ENCODE measurements at regions not wholly inside any gene's neighbourhood (a gene's known extent, or its start where the extent isn't known, plus 50 kb on each side); places are given as distances from the start of the nearest gene placed in this dataset.
"Not testable (repeated sequence)": the region's sequence is repeated elsewhere in the genome, so short reads cannot be mapped to it uniquely, and the experiment has no call there.

GRCh38 chr2:21773168-21773567 lies 649.4 kb downstream of the TDRD15 start:
- TF ChIP-seq CTCF (IDR thresholded peaks at IDR 0.05; ENCODE audit: insufficient read depth, low read length, poor library complexity, severe bottlenecking), result no peak
- no peak for DNase-seq (ENCODE audit: extremely low read depth, insufficient read length)

GRCh38 chr2:21774691-21775368 lies 651.1 kb downstream of the TDRD15 start:
- DNase-seq (ENCODE audit: extremely low read depth, insufficient read length), result no peak
- no peak for TF ChIP-seq CTCF (IDR thresholded peaks at IDR 0.05; ENCODE audit: insufficient read depth, low read length, poor library complexity, severe bottlenecking)
- Histone ChIP-seq H3K36me3 (ENCODE audit: control insufficient read depth, insufficient read depth, low read length) (no peaks in the 10 kb centered on the region), H3K27me3 (replicated peaks; ENCODE audit: control insufficient read depth, insufficient read depth, low read length) (no peaks in the 10 kb centered on the region), H3K4me3 (replicated peaks; ENCODE audit: low read depth, low read length) (no peak overlapping the region)

More at GRCh38 chr2:21773168-21773567, 649.4 kb downstream of the TDRD15 start:
- no peak overlapping the region for H3K4me3 ChIP-seq (replicated peaks; ENCODE audit: low read depth, low read length)
- no peaks in the 10 kb centered on the region for H3K27me3 ChIP-seq (replicated peaks; ENCODE audit: control insufficient read depth, insufficient read depth, low read length)
- H3K36me3 ChIP-seq (ENCODE audit: control insufficient read depth, insufficient read depth, low read length), result no peaks in the 10 kb centered on the region

GRCh38 chr2:21779786-21780185 lies 656.0 kb downstream of the TDRD15 start:
- no peaks in the 10 kb centered on the region for H3K36me3 ChIP-seq (ENCODE audit: control insufficient read depth, insufficient read depth, low read length)
- DNase-seq (ENCODE audit: extremely low read depth, insufficient read length), result no peak
- TF ChIP-seq CTCF (IDR thresholded peaks at IDR 0.05; ENCODE audit: insufficient read depth, low read length, poor library complexity, severe bottlenecking), result no peak
- H3K27me3 ChIP-seq (replicated peaks; ENCODE audit: control insufficient read depth, insufficient read depth, low read length), result no peaks in the 10 kb centered on the region
- no peak overlapping the region for H3K4me3 ChIP-seq (replicated peaks; ENCODE audit: low read depth, low read length)

- no peak for TF ChIP-seq CTCF (IDR thresholded peaks at IDR 0.05; ENCODE audit: insufficient read depth, low read length, poor library complexity, severe bottlenecking)
- H3K27me3 ChIP-seq (replicated peaks; ENCODE audit: control insufficient read depth, insufficient read depth, low read length), result no peaks in the 10 kb centered on the region
- no peak for DNase-seq (ENCODE audit: extremely low read depth, insufficient read length)
- H3K4me3 ChIP-seq (replicated peaks; ENCODE audit: low read depth, low read length), result no peak overlapping the region
- no peaks in the 10 kb centered on the region for H3K36me3 ChIP-seq (ENCODE audit: control insufficient read depth, insufficient read depth, low read length)
Measured at GRCh38 chr2:21781962-21782361, 658.2 kb downstream of the TDRD15 start.

GRCh38 chr2:21782866-21783265 lies 659.1 kb downstream of the TDRD15 start:
- TF ChIP-seq CTCF (IDR thresholded peaks at IDR 0.05; ENCODE audit: insufficient read depth, low read length, poor library complexity, severe bottlenecking), result no peak
- H3K4me3 ChIP-seq (replicated peaks; ENCODE audit: low read depth, low read length), result no peak overlapping the region
- no peaks in the 10 kb centered on the region for H3K27me3 ChIP-seq (replicated peaks; ENCODE audit: control insufficient read depth, insufficient read depth, low read length)
- no peaks in the 10 kb centered on the region for H3K36me3 ChIP-seq (ENCODE audit: control insufficient read depth, insufficient read depth, low read length)
- DNase-seq (ENCODE audit: extremely low read depth, insufficient read length), result no peak

GRCh38 chr2:21787941-21788340 lies 664.2 kb downstream of the TDRD15 start:
- DNase-seq (ENCODE audit: extremely low read depth, insufficient read length), result no peak
- Histone ChIP-seq H3K36me3 (ENCODE audit: control insufficient read depth, insufficient read depth, low read length) (no peaks in the 10 kb centered on the region), H3K4me3 (replicated peaks; ENCODE audit: low read depth, low read length) (no peak overlapping the region), H3K27me3 (replicated peaks; ENCODE audit: control insufficient read depth, insufficient read depth, low read length) (no peaks in the 10 kb centered on the region)
- no peak for TF ChIP-seq CTCF (IDR thresholded peaks at IDR 0.05; ENCODE audit: insufficient read depth, low read length, poor library complexity, severe bottlenecking)

GRCh38 chr2:21790311-21790710 lies 666.5 kb downstream of the TDRD15 start:
- not testable (repeated sequence) for H3K27me3 ChIP-seq (replicated peaks; ENCODE audit: control insufficient read depth, insufficient read depth, low read length); H3K4me3 ChIP-seq (replicated peaks; ENCODE audit: low read depth, low read length); H3K36me3 ChIP-seq (ENCODE audit: control insufficient read depth, insufficient read depth, low read length); DNase-seq (ENCODE audit: extremely low read depth, insufficient read length)
